KMS-11 (cell line): ENCODE measurements at regions not wholly inside any gene's neighbourhood (a gene's known extent, or its start where the extent isn't known, plus 50 kb on each side); places are given as distances from the start of the nearest gene placed in this dataset.

Experiments
- H2AFZ ChIP-seq: fragments of 200-600 bp; sonication (generic); 2 replicates; pipeline ENCODE4 v1.6.1; 2016; ENCODE audit warnings: antibody characterized with exemption, mixed run types, low read depth
- H3K27ac ChIP-seq: fragments of 200-600 bp; sonication (generic); 2 replicates; pipeline ENCODE4 v1.6.1; 2016; ENCODE audit warnings: mild to moderate bottlenecking, mixed run types
- H3K27me3 ChIP-seq: fragments of 200-600 bp; sonication (generic); 2 replicates; pipeline ENCODE4 v1.6.1; 2017; ENCODE audit warnings: mild to moderate bottlenecking, low read depth, mixed run types, moderate library complexity; ENCODE audit not compliant: insufficient read depth
- H3K36me3 ChIP-seq: fragments of 200-600 bp; sonication (generic); 2 replicates; pipeline ENCODE4 v1.6.1; 2017; ENCODE audit warnings: mild to moderate bottlenecking, mixed run types; ENCODE audit not compliant: insufficient read depth
- H3K4me1 ChIP-seq: fragments of 200-600 bp; sonication (generic); 2 replicates; pipeline ENCODE4 v1.6.1; 2016; ENCODE audit warnings: mild to moderate bottlenecking, low read depth, mixed run types; ENCODE audit not compliant: poor library complexity, severe bottlenecking
- H3K4me2 ChIP-seq: fragments of 200-600 bp; sonication (generic); 2 replicates; pipeline ENCODE4 v1.7.0; 2016; ENCODE audit warnings: mild to moderate bottlenecking, mixed run types
- H3K4me3 ChIP-seq: fragments of 200-600 bp; sonication (generic); IDR thresholded peaks from 2 replicates; pipeline ENCODE4 v1.6.1; 2017; ENCODE audit warnings: low read depth, low read length, mixed read lengths; ENCODE audit not compliant: insufficient read depth
- H3K79me2 ChIP-seq: fragments of 200-600 bp; sonication (generic); 2 replicates; pipeline ENCODE4 v1.6.1; 2016; ENCODE audit warnings: low read depth, mixed run types; ENCODE audit not compliant: insufficient read depth
- H3K9ac ChIP-seq: fragments of 200-600 bp; sonication (generic); 2 replicates; pipeline ENCODE4 v1.6.1; 2016; ENCODE audit warnings: mild to moderate bottlenecking, mixed run types
- H4K20me1 ChIP-seq: fragments of 200-600 bp; sonication (generic); 2 replicates; pipeline ENCODE4 v1.6.1; 2016; ENCODE audit warnings: mild to moderate bottlenecking, mixed run types; ENCODE audit not compliant: insufficient read depth
- TF ChIP-seq, protein P1 (sequence below): fragments of 200-600 bp; sonication (generic); conservative IDR thresholded peaks from 2 replicates; pipeline ENCODE4 v1.6.1; 2017; ENCODE audit warnings: low read depth, mild to moderate bottlenecking, antibody characterized with exemption, low read length, moderate library complexity, mixed read lengths

DNA sequence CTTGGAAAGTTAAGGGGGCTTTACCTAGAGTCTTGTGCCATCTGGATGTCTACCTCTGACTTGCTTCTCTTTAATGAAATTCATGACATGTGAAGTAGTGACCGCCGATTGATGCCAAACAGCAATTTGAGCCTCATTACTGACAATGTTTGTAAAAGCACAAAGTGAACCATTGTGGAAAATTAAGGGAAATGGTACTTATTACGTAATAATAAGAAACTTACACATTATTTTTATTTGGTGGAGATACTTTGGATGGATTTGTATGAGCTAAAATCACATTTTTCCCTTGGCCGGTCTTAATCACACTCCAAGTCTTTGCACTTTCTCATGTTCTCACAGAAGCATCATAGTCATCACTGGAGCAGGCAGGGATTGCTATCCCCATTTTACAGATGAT, 265.1 kb upstream of the KLF6 start:
- TF ChIP-seq, protein P1, sequence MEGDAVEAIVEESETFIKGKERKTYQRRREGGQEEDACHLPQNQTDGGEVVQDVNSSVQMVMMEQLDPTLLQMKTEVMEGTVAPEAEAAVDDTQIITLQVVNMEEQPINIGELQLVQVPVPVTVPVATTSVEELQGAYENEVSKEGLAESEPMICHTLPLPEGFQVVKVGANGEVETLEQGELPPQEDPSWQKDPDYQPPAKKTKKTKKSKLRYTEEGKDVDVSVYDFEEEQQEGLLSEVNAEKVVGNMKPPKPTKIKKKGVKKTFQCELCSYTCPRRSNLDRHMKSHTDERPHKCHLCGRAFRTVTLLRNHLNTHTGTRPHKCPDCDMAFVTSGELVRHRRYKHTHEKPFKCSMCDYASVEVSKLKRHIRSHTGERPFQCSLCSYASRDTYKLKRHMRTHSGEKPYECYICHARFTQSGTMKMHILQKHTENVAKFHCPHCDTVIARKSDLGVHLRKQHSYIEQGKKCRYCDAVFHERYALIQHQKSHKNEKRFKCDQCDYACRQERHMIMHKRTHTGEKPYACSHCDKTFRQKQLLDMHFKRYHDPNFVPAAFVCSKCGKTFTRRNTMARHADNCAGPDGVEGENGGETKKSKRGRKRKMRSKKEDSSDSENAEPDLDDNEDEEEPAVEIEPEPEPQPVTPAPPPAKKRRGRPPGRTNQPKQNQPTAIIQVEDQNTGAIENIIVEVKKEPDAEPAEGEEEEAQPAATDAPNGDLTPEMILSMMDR: no peak
- Histone ChIP-seq H3K9ac (no peak overlapping the region), H3K27ac (no peak overlapping the region)

DNA sequence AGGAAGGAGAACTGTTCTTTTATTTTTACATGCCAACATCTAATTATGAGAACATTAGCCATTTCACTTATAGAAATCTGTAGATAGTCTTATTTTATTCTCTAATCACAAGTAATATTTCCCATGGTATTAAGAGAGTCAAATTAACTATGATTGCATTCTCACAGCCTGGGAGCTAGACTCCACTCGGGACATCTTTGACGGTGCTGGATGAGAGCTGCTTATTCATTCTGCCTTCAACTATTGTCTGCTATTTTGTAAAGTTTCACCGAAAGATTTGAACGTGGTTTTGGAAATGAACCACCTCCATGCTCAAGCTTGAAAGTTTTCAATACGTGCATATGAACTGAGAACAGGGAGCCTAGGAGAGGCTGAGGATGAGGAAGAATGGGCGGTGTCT, 264.3 kb upstream of the KLF6 start:
- no peak overlapping the region for H3K27ac ChIP-seq
- no peaks in the 10 kb centered on the region for H3K27me3 ChIP-seq
- no peak overlapping the region for H3K4me3 ChIP-seq
- no peak overlapping the region for H3K4me2 ChIP-seq
- TF ChIP-seq, protein P1: no peak
- H3K4me1 ChIP-seq: no peaks in the 10 kb centered on the region
- no peak overlapping the region for H3K9ac ChIP-seq
- no peak overlapping the region for H2AFZ ChIP-seq
- no peaks in the 10 kb centered on the region for H3K79me2 ChIP-seq
- H3K36me3 ChIP-seq: no peaks in the 10 kb centered on the region
- H4K20me1 ChIP-seq: no peaks in the 10 kb centered on the region

More for the DNA sequence above, 265.1 kb upstream of the KLF6 start:
- Histone ChIP-seq H3K4me3 (no peak overlapping the region), H3K4me1 (no peaks in the 10 kb centered on the region), H3K4me2 (no peak overlapping the region), H3K79me2 (no peaks in the 10 kb centered on the region), H4K20me1 (no peaks in the 10 kb centered on the region), H3K36me3 (no peaks in the 10 kb centered on the region), H3K27me3 (no peaks in the 10 kb centered on the region), H2AFZ (no peak overlapping the region)

DNA sequence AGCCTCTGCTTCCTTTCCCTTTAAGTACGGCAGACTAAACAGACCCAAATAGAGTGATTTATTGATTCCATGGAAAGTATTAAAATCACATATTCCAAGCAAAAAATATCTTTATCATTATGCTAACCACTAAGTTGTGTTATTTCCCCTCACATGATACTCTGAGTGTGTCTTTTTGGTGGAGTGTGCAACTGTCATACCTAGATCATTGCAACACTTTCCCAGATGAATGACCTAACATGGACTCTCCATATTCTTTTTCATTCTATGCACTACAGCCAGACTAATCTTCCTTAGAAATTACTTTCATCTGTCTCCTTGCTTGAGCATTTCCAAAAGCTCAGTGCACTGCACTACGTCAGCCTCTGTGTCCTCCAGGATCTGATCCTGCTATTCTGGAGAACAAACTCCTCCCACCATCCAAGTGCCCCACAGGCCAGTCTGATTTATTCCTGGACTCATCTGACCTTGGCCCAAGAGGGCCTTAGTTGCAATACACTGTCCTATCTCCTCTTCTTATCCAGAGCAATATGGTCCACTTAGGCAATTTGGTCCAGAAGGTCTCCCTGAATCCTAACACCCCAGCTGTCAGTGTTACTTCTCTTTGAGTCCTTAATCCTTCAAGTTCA, 263.3 kb upstream of the KLF6 start:
- Histone ChIP-seq H3K27ac (no peak overlapping the region), H2AFZ (no peak overlapping the region), H3K4me2 (no peak overlapping the region), H3K9ac (no peak overlapping the region), H3K27me3 (no peaks in the 10 kb centered on the region), H3K79me2 (no peaks in the 10 kb centered on the region), H3K4me3 (no peak overlapping the region), H4K20me1 (no peaks in the 10 kb centered on the region), H3K4me1 (no peaks in the 10 kb centered on the region), H3K36me3 (no peaks in the 10 kb centered on the region)
- TF ChIP-seq, protein P1: no peak

DNA sequence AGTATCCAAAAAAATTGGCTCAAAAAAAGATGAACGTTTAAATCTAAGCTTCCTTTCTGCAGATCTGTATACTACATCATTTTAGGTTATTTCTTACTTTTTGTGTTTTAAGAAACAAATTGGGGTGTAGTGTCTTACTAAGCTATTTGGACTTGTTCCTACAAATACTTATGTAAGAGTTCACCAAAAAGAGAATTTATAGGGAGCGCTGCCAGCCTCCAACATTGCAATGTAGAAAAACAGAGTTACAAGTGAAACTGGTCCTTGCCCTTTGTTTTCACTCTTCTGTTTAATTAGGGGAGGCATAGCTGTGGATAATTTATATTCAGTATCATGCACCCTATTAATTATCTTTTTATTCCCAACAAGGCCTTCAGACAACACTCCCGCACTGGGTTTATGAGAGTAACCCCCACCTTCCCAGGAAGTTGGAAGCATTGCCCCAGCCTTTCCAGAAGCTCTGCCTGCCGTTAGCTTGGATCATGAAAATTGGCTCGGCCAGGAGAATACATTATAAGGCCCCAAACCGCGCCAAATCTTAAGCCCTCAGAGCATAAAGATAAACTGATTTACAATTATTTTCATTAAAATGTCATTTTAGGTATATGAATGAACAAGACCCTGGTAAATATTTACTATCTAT, 261.8 kb upstream of the KLF6 start:
- Histone ChIP-seq H4K20me1 (no peaks in the 10 kb centered on the region), H3K36me3 (no peaks in the 10 kb centered on the region), H3K9ac (no peak overlapping the region), H2AFZ (no peak overlapping the region), H3K4me1 (no peaks in the 10 kb centered on the region), H3K4me3 (no peak overlapping the region), H3K27ac (no peak overlapping the region), H3K27me3 (no peaks in the 10 kb centered on the region), H3K79me2 (no peaks in the 10 kb centered on the region), H3K4me2 (no peak overlapping the region)
- TF ChIP-seq, protein P1: no peak
